Natural killer cell treated with Interleukin-12 subunit alpha and Interleukin-12 subunit beta and Interleukin-15 and Interleukin-18, amount 100 ng/mL, for 72 hours (primary cell): ENCODE measurements at regions not wholly inside any gene's neighbourhood (a gene's known extent, or its start where the extent isn't known, plus 50 kb on each side); places are given as distances from the start of the nearest gene placed in this dataset.

ENCODE experiments used
- ATAC-seq, 2 donors: fragments of 150-1000 bp; cut with Tn5 transposase in 1 of 2; sonication (Bioruptor Pico), chemical (Tn5 transposase) in 1 of 2; 2 replicates each; pipeline ENCODE4 v1.10.0; 2021
- DNase-seq: peaks from one replicate; pipeline ENCODE4 v3.0.0; 2022; ENCODE audit warnings: low spot score
- H3K27ac Mint-ChIP-seq, 2 donors: 1 replicate in 1 of 2; 2 replicates in 1 of 2; pipeline ENCODE4 v1.8.0; 2022; ENCODE audit warnings: mixed read lengths in 2 of 2, mild to moderate bottlenecking in 1 of 2, moderate library complexity in 1 of 2
- H3K27me3 Mint-ChIP-seq, 2 donors: 1 replicate in 1 of 2; 2 replicates in 1 of 2; pipeline ENCODE4 v1.8.0; 2022; ENCODE audit warnings: mixed read lengths in 2 of 2
- H3K36me3 Mint-ChIP-seq: one replicate; pipeline ENCODE4 v1.8.0; 2022; ENCODE audit warnings: mixed read lengths
- H3K4me1 Mint-ChIP-seq, 2 donors: 1 replicate in 1 of 2; 2 replicates in 1 of 2; pipeline ENCODE4 v1.8.0; 2022; ENCODE audit warnings: low read depth in 2 of 2, mixed read lengths in 2 of 2, mild to moderate bottlenecking in 1 of 2
- H3K4me3 Mint-ChIP-seq: one replicate; pipeline ENCODE4 v1.8.0; 2022; ENCODE audit warnings: mixed read lengths
- H3K9me3 Mint-ChIP-seq: 2 replicates; pipeline ENCODE4 v1.8.0; 2022; ENCODE audit warnings: mixed read lengths

GRCh38 chr2:48098539-48098938 is 192.2 kb upstream of the FBXO11 start:
- H3K9me3 Mint-ChIP-seq: no peaks in the 10 kb centered on the region
- peaks cover 7% of the 10 kb centered on the region for H3K36me3 Mint-ChIP-seq
- no peaks in the 10 kb centered on the region for H3K4me1 Mint-ChIP-seq
- no peak overlapping the region for H3K4me3 Mint-ChIP-seq
- DNase-seq (no peak), ATAC-seq (no peak)
- peaks cover 39 to 60% of the 10 kb centered on the region in 2 donors for H3K27me3 Mint-ChIP-seq
- no peak overlapping the region for H3K27ac Mint-ChIP-seq

GRCh38 chr2:48104418-48104817 is 198.1 kb upstream of the FBXO11 start:
- Mint-ChIP-seq H3K27ac (no peak overlapping the region), H3K27me3 (peaks cover 21 to 41% of the 10 kb centered on the region in 2 donors), H3K9me3 (no peaks in the 10 kb centered on the region), H3K4me1 (peaks cover 11 to 14% of the 10 kb centered on the region in 2 donors), H3K36me3 (peaks cover 4% of the 10 kb centered on the region), H3K4me3 (no peak overlapping the region)
- ATAC-seq (no peak), DNase-seq (no peak)

GRCh38 chr2:48105848-48106247 is 199.6 kb upstream of the FBXO11 start:
- peak overlapping the region; percentile 57 for H3K4me3 Mint-ChIP-seq
- no peaks in the 10 kb centered on the region for H3K9me3 Mint-ChIP-seq
- ATAC-seq: no peak
- peaks cover 12 to 28% of the 10 kb centered on the region in 2 donors for H3K27me3 Mint-ChIP-seq
- DNase-seq: no peak
- no peaks in the 10 kb centered on the region for H3K36me3 Mint-ChIP-seq
- peaks cover 14 to 15% of the 10 kb centered on the region in 2 donors for H3K4me1 Mint-ChIP-seq
- H3K27ac Mint-ChIP-seq: no peak overlapping the region

GRCh38 chr2:48107326-48107925 is 201.1 kb upstream of the FBXO11 start:
- H3K27ac Mint-ChIP-seq: no peak overlapping the region
- no peaks in the 10 kb centered on the region for H3K36me3 Mint-ChIP-seq
- peaks cover 5 to 12% of the 10 kb centered on the region in 2 donors for H3K27me3 Mint-ChIP-seq
- peaks cover 20 to 24% of the 10 kb centered on the region in 2 donors for H3K4me1 Mint-ChIP-seq
- H3K9me3 Mint-ChIP-seq: no peaks in the 10 kb centered on the region
- no peak overlapping the region for H3K4me3 Mint-ChIP-seq
- no peak for DNase-seq
- ATAC-seq: no peak

GRCh38 chr2:48108455-48108854 is 202.2 kb upstream of the FBXO11 start:
- Mint-ChIP-seq H3K9me3 (no peaks in the 10 kb centered on the region), H3K27me3 (peaks cover 4 to 8% of the 10 kb centered on the region in 2 donors)
- no peak for ATAC-seq

GRCh38 chr2:48109491-48110204 is 203.3 kb upstream of the FBXO11 start:
- Mint-ChIP-seq H3K36me3 (no peaks in the 10 kb centered on the region), H3K4me3 (no peak overlapping the region), H3K27ac (no peak overlapping the region), H3K4me1 (peaks cover 32 to 43% of the 10 kb centered on the region in 2 donors), H3K27me3 (peaks cover 4 to 8% of the 10 kb centered on the region in 2 donors), H3K9me3 (no peaks in the 10 kb centered on the region)
- no peak for DNase-seq
- ATAC-seq: no peak

More at GRCh38 chr2:48108455-48108854, 202.2 kb upstream of the FBXO11 start:
- Mint-ChIP-seq H3K36me3 (no peaks in the 10 kb centered on the region), H3K27ac (no peak overlapping the region), H3K4me3 (no peak overlapping the region), H3K4me1 (peaks cover 22 to 31% of the 10 kb centered on the region in 2 donors)
- no peak for DNase-seq

GRCh38 chr2:48110492-48110891 is 204.0 kb upstream of the FOXN2 start:
- ATAC-seq (no peak), DNase-seq (no peak)
- Mint-ChIP-seq H3K27ac (no peak overlapping the region), H3K4me3 (peak overlapping the region; percentile 89), H3K36me3 (no peaks in the 10 kb centered on the region), H3K4me1 (peaks cover 40 to 51% of the 10 kb centered on the region in 2 donors), H3K27me3 (peaks cover 4 to 7% of the 10 kb centered on the region in 2 donors), H3K9me3 (no peaks in the 10 kb centered on the region)

GRCh38 chr2:48112911-48113680 is 201.4 kb upstream of the FOXN2 start:
- H3K4me1 Mint-ChIP-seq: peaks cover 29 to 37% of the 10 kb centered on the region in 2 donors

GRCh38 chr2:48113767-48114166 is 200.7 kb upstream of the FOXN2 start:
- Mint-ChIP-seq H3K9me3 (no peaks in the 10 kb centered on the region), H3K27ac (peak overlapping the region; percentile 19 to 65), H3K4me3 (peak overlapping the region; percentile 36)

More at GRCh38 chr2:48112911-48113680, 201.4 kb upstream of the FOXN2 start:
- ATAC-seq (peak; percentile 74 to 83), DNase-seq (peak; percentile 66)
- H3K4me3 Mint-ChIP-seq: peak overlapping the region; percentile 36
- H3K9me3 Mint-ChIP-seq: no peaks in the 10 kb centered on the region
- no peaks in the 10 kb centered on the region for H3K27me3 Mint-ChIP-seq
- peak overlapping the region; percentile 19 to 65 for H3K27ac Mint-ChIP-seq
- no peaks in the 10 kb centered on the region for H3K36me3 Mint-ChIP-seq

GRCh38 chr2:48114256-48114655 is 200.2 kb upstream of the FOXN2 start:
- peak overlapping the region; percentile 36 for H3K4me3 Mint-ChIP-seq
- no peaks in the 10 kb centered on the region for H3K9me3 Mint-ChIP-seq
- no peaks in the 10 kb centered on the region for H3K36me3 Mint-ChIP-seq
- DNase-seq (no peak), ATAC-seq (peak; percentile 53 to 62)
- H3K27ac Mint-ChIP-seq: peak overlapping the region; percentile 19 to 65
- H3K27me3 Mint-ChIP-seq: no peaks in the 10 kb centered on the region
- H3K4me1 Mint-ChIP-seq: peaks cover 29 to 37% of the 10 kb centered on the region in 2 donors

More at GRCh38 chr2:48113767-48114166, 200.7 kb upstream of the FOXN2 start:
- DNase-seq (no peak), ATAC-seq (no peak)
- Mint-ChIP-seq H3K36me3 (no peaks in the 10 kb centered on the region), H3K27me3 (no peaks in the 10 kb centered on the region), H3K4me1 (peaks cover 29 to 37% of the 10 kb centered on the region in 2 donors)

- H3K4me3 Mint-ChIP-seq: no peak overlapping the region
Measured at GRCh38 chr2:48116497-48116896, 198.0 kb upstream of the FOXN2 start.

GRCh38 chr2:48118895-48119294 is 195.6 kb upstream of the FOXN2 start:
- no peak for ATAC-seq
- peaks cover 0 to 6% of the 10 kb centered on the region in 2 donors for H3K27me3 Mint-ChIP-seq
- peaks cover 8% of the 10 kb centered on the region for H3K9me3 Mint-ChIP-seq

More at GRCh38 chr2:48116497-48116896, 198.0 kb upstream of the FOXN2 start:
- H3K27ac Mint-ChIP-seq: no peak overlapping the region
- no peak for ATAC-seq
- peaks cover 30 to 47% of the 10 kb centered on the region in 2 donors for H3K4me1 Mint-ChIP-seq
- no peak for DNase-seq
- H3K9me3 Mint-ChIP-seq: peaks cover 8% of the 10 kb centered on the region
- H3K27me3 Mint-ChIP-seq: peaks cover 0 to 6% of the 10 kb centered on the region in 2 donors
- H3K36me3 Mint-ChIP-seq: no peaks in the 10 kb centered on the region

GRCh38 chr2:48120112-48120511 is 194.4 kb upstream of the FOXN2 start:
- Mint-ChIP-seq H3K4me1 (peaks cover 15 to 23% of the 10 kb centered on the region in 2 donors), H3K9me3 (peaks cover 8% of the 10 kb centered on the region), H3K4me3 (no peak overlapping the region), H3K36me3 (no peaks in the 10 kb centered on the region), H3K27ac (peak overlapping the region; percentile 11 to 67), H3K27me3 (peaks cover 0 to 6% of the 10 kb centered on the region in 2 donors)
- no peak for DNase-seq
- no peak for ATAC-seq

More at GRCh38 chr2:48118895-48119294, 195.6 kb upstream of the FOXN2 start:
- Mint-ChIP-seq H3K27ac (peak overlapping the region in 1 of 2 donors; percentile 11), H3K4me1 (peaks cover 26 to 35% of the 10 kb centered on the region in 2 donors), H3K4me3 (no peak overlapping the region), H3K36me3 (no peaks in the 10 kb centered on the region)
- DNase-seq: no peak
